ENCODE measurements at regions not wholly inside any gene's neighbourhood (a gene's known extent, or its start where the extent isn't known, plus 50 kb on each side); places are given as distances from the start of the nearest gene placed in this dataset.

DNA sequence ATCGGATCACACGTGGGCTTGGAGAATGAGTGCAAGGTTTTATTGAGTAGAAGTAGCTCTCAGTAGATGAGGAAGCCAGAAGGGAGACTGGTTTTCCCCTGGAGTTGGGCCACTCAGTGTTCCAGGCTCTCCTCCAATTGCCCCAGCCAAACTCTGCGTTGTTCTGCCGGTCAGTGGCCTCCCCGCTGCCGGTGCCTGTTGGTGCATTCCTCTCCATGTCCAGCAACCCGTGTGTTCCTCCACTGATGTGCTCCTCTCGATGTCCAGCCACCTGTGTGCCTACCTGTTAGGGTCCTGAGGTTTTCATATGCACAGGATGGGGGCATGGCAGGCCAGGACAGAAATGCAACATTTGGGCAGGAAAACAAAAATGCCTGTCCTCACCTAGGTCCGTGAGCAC, 888.0 kb upstream of the PTPRD start:
- peaks cover 0 to 3% (median 0%) of the 10 kb centered on the region in 4 donors for H3K9me3 ChIP-seq (ENCODE audit: control insufficient read depth in 4 of 4, insufficient read depth in 3 of 4, low read length in 3 of 4)
- no peak overlapping the region for H3K9ac ChIP-seq (ENCODE audit: insufficient read depth in 1 of 2, low read length in 2 of 2)
- H3K27ac ChIP-seq (ENCODE audit: low read depth in 1 of 2, low read length in 1 of 2): no peak overlapping the region
- H3K27me3 ChIP-seq (ENCODE audit: control insufficient read depth in 3 of 3, insufficient read depth in 3 of 3, low read length in 2 of 3): no peaks in the 10 kb centered on the region
- 87 to 89% methylated on average over 9 of the region's 9 CpGs for WGBS, 2 donors
- no peaks in the 10 kb centered on the region for H3K36me3 ChIP-seq (ENCODE audit: control insufficient read depth in 4 of 4, insufficient read depth in 4 of 4, low read length in 4 of 4)
- no peak overlapping the region for H3K4me3 ChIP-seq
- no peaks in the 10 kb centered on the region for H3K4me1 ChIP-seq (ENCODE audit: control insufficient read depth in 5 of 5, insufficient read depth in 5 of 5, low read length in 5 of 5)
- DNase-seq (no peak), ATAC-seq (ENCODE audit: insufficient read depth, low FRiP score) (no peak)
- TF ChIP-seq, protein P1, sequence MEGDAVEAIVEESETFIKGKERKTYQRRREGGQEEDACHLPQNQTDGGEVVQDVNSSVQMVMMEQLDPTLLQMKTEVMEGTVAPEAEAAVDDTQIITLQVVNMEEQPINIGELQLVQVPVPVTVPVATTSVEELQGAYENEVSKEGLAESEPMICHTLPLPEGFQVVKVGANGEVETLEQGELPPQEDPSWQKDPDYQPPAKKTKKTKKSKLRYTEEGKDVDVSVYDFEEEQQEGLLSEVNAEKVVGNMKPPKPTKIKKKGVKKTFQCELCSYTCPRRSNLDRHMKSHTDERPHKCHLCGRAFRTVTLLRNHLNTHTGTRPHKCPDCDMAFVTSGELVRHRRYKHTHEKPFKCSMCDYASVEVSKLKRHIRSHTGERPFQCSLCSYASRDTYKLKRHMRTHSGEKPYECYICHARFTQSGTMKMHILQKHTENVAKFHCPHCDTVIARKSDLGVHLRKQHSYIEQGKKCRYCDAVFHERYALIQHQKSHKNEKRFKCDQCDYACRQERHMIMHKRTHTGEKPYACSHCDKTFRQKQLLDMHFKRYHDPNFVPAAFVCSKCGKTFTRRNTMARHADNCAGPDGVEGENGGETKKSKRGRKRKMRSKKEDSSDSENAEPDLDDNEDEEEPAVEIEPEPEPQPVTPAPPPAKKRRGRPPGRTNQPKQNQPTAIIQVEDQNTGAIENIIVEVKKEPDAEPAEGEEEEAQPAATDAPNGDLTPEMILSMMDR (IDR thresholded peaks at IDR 0.05; ENCODE audit: control extremely low read depth, extremely low read depth): no peak

DNA sequence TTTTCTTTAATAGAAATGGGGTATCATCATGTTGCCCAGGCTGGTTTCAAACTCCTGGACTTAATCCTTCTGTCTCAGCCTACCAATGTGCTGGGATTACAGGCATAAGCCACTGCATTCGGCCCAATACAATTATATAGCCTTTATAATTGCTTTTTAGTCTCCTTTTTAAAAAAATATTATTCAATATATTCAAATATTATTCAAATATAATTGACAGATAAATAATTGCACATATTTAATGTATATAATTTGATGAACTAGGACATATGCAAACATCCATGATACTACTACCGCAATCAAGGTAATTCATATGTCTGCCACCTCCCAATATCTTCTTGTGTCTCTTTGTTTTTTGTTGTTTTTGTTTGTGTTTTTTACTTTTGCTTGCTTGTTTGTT, 894.2 kb upstream of the PTPRD start:
- Histone ChIP-seq H3K9ac (ENCODE audit: insufficient read depth in 1 of 2, low read length in 2 of 2) (no peak overlapping the region), H3K27ac (ENCODE audit: low read depth in 1 of 2, low read length in 1 of 2) (no peak overlapping the region), H3K36me3 (ENCODE audit: control insufficient read depth in 4 of 4, insufficient read depth in 4 of 4, low read length in 4 of 4) (no peaks in the 10 kb centered on the region), H3K4me3 (no peak overlapping the region), H3K9me3 (ENCODE audit: control insufficient read depth in 4 of 4, insufficient read depth in 3 of 4, low read length in 3 of 4) (peaks cover 0 to 4% (median 0%) of the 10 kb centered on the region in 4 donors), H3K27me3 (ENCODE audit: control insufficient read depth in 3 of 3, insufficient read depth in 3 of 3, low read length in 2 of 3) (no peaks in the 10 kb centered on the region), H3K4me1 (ENCODE audit: control insufficient read depth in 5 of 5, insufficient read depth in 5 of 5, low read length in 5 of 5) (no peaks in the 10 kb centered on the region)
- TF ChIP-seq, protein P1 (IDR thresholded peaks at IDR 0.05; ENCODE audit: control extremely low read depth, extremely low read depth): no peak
- no peak for ATAC-seq (ENCODE audit: insufficient read depth, low FRiP score)
- WGBS, 2 donors: 78 to 88% methylated on average over 2 of the region's 2 CpGs
- DNase-seq: no peak

DNA sequence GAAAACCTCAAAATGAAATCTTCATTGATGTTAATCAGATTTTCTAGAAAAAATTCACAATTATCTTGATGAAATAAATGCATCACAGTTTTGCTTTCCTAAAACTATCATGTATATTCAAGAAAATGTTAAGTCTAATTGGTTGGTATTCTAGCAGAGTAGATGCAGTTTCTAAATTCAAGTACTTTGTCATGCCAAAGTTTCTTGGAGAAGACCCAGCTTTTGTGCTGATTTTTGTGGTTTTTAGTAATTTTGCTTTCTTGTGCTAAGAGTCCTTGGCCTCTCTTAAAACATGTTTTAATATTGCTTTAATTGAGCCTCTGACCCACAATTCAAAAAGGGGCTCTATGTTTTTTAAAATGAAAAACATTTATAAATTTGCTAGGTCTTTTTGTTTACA, 924.8 kb upstream of the PTPRD start:
- H3K9me3 ChIP-seq (ENCODE audit: control insufficient read depth in 4 of 4, insufficient read depth in 3 of 4, low read length in 3 of 4): no peaks in the 10 kb centered on the region
- TF ChIP-seq, protein P1 (IDR thresholded peaks at IDR 0.05; ENCODE audit: control extremely low read depth, extremely low read depth): no peak
- ATAC-seq (ENCODE audit: insufficient read depth, low FRiP score) (no peak), DNase-seq (peak in 2 of 3 donors; percentile 1 to 38)
- H3K27me3 ChIP-seq (ENCODE audit: control insufficient read depth in 3 of 3, insufficient read depth in 3 of 3, low read length in 2 of 3): no peaks in the 10 kb centered on the region
- H3K27ac ChIP-seq (ENCODE audit: low read depth in 1 of 2, low read length in 1 of 2): no peak overlapping the region
- H3K36me3 ChIP-seq (ENCODE audit: control insufficient read depth in 4 of 4, insufficient read depth in 4 of 4, low read length in 4 of 4): no peaks in the 10 kb centered on the region
- no peak overlapping the region for H3K4me3 ChIP-seq
- H3K4me1 ChIP-seq (ENCODE audit: control insufficient read depth in 5 of 5, insufficient read depth in 5 of 5, low read length in 5 of 5): peaks cover 0 to 3% (median 0%) of the 10 kb centered on the region in 5 donors
- H3K9ac ChIP-seq (ENCODE audit: insufficient read depth in 1 of 2, low read length in 2 of 2): no peak overlapping the region

DNA sequence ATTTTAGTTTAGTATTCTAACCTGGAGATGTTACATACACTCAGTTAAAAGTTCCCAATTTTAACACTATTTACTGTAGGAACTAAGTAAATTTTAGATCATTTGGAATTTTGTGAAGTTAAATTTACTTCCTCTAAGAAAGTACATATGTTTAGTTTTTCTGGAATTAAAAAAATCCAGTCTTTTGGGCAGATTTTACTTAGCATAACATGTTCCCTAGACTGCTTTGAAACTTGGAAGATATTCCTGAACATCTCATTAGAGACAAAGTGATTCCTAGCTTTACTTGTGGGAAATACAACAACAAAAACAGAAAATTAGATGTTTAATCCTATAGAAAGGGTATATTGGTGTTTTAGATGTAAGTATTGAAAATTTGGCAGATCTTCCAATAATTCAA, 930.0 kb upstream of the PTPRD start:
- Histone ChIP-seq H3K4me1 (ENCODE audit: control insufficient read depth in 5 of 5, insufficient read depth in 5 of 5, low read length in 5 of 5) (peaks cover 0 to 3% (median 0%) of the 10 kb centered on the region in 5 donors), H3K9ac (ENCODE audit: insufficient read depth in 1 of 2, low read length in 2 of 2) (no peak overlapping the region), H3K36me3 (ENCODE audit: control insufficient read depth in 4 of 4, insufficient read depth in 4 of 4, low read length in 4 of 4) (no peaks in the 10 kb centered on the region), H3K9me3 (ENCODE audit: control insufficient read depth in 4 of 4, insufficient read depth in 3 of 4, low read length in 3 of 4) (no peaks in the 10 kb centered on the region), H3K27me3 (ENCODE audit: control insufficient read depth in 3 of 3, insufficient read depth in 3 of 3, low read length in 2 of 3) (no peaks in the 10 kb centered on the region), H3K4me3 (no peak overlapping the region), H3K27ac (ENCODE audit: low read depth in 1 of 2, low read length in 1 of 2) (no peak overlapping the region)
- ATAC-seq (ENCODE audit: insufficient read depth, low FRiP score) (no peak), DNase-seq (no peak)
- TF ChIP-seq, protein P1 (IDR thresholded peaks at IDR 0.05; ENCODE audit: control extremely low read depth, extremely low read depth): no peak

All from lung (tissue), 11 donors.